Neural progenitor cell (in vitro differentiated cells): ENCODE measurements at regions not wholly inside any gene's neighbourhood (a gene's known extent, or its start where the extent isn't known, plus 50 kb on each side); places are given as distances from the start of the nearest gene placed in this dataset.

Experiments used
- DNase-seq: peaks from one replicate; pipeline ENCODE4 v3.0.0-alpha.2; 2016; ENCODE audit warnings: low spot score
- H2AFZ ChIP-seq: fragments of 200-600 bp; sonication (generic); replicated peaks from 2 replicates; pipeline ENCODE4 v1.6.1; 2016; ENCODE audit warnings: antibody characterized with exemption
- H3F3A ChIP-seq: fragments of 200-600 bp; sonication (generic); 2 replicates; pipeline ENCODE4 v1.6.1; 2016; ENCODE audit warnings: antibody characterized with exemption, low read depth
- H3K27ac ChIP-seq: fragments of 200-600 bp; sonication (generic); 2 replicates; pipeline ENCODE4 v1.5.1; 2016; ENCODE audit warnings: mild to moderate bottlenecking
- H3K27me3 ChIP-seq: fragments of 200-600 bp; sonication (generic); 2 replicates; pipeline ENCODE4 v1.6.1; 2016; ENCODE audit warnings: mild to moderate bottlenecking, moderate library complexity
- H3K36me3 ChIP-seq: fragments of 200-600 bp; sonication (generic); 2 replicates; pipeline ENCODE4 v1.5.1; 2016
- H3K4me1 ChIP-seq: fragments of 200-600 bp; sonication (generic); 2 replicates; pipeline ENCODE4 v1.6.1; 2016; ENCODE audit warnings: mixed run types
- H3K4me2 ChIP-seq: fragments of 200-600 bp; sonication (generic); 2 replicates; pipeline ENCODE4 v1.6.1; 2016
- H3K4me3 ChIP-seq: fragments of 200-600 bp; sonication (generic); 2 replicates; pipeline ENCODE4 v1.5.1; 2016
- H3K79me2 ChIP-seq: fragments of 200-600 bp; sonication (generic); 2 replicates; pipeline ENCODE4 v1.6.1; 2016; ENCODE audit warnings: low read depth
- H3K9ac ChIP-seq: fragments of 200-600 bp; sonication (generic); 2 replicates; pipeline ENCODE4 v1.6.1; 2016
- H3K9me3 ChIP-seq: fragments of 200-600 bp; sonication (generic); 2 replicates; pipeline ENCODE4 v1.5.1; 2016; ENCODE audit warnings: low read depth
- H4K20me1 ChIP-seq: fragments of 200-600 bp; sonication (generic); 2 replicates; pipeline ENCODE4 v1.6.1; 2016; ENCODE audit warnings: low read depth
- H3K27ac Mint-ChIP-seq: 3 replicates; pipeline ENCODE4 v1.8.0; 2021; ENCODE audit warnings: mixed read lengths
- H3K27me3 Mint-ChIP-seq: 2 replicates; pipeline ENCODE4 v1.8.0; 2022; ENCODE audit warnings: low read depth, mild to moderate bottlenecking, inconsistent platforms, moderate library complexity, mixed read lengths; ENCODE audit not compliant: insufficient read depth
- H3K36me3 Mint-ChIP-seq: 3 replicates; pipeline ENCODE4 v1.8.0; 2021; ENCODE audit warnings: mixed read lengths
- H3K4me1 Mint-ChIP-seq: 3 replicates; pipeline ENCODE4 v1.8.0; 2021; ENCODE audit warnings: mixed read lengths
- H3K4me3 Mint-ChIP-seq: 3 replicates; pipeline ENCODE4 v1.8.0; 2021; ENCODE audit warnings: mild to moderate bottlenecking, moderate library complexity, mixed read lengths
- H3K9me3 Mint-ChIP-seq: 3 replicates; pipeline ENCODE4 v1.8.0; 2020; ENCODE audit warnings: mixed read lengths
- EZH2 ChIP-seq: fragments of 200-600 bp; sonication (generic); IDR thresholded peaks from 2 replicates; pipeline ENCODE4 v1.6.1; 2017; ENCODE audit warnings: antibody characterized with exemption, mild to moderate bottlenecking, moderate library complexity
- EZH2phosphoT487 ChIP-seq: fragments of 200-600 bp; sonication (generic); IDR thresholded peaks from 2 replicates; pipeline ENCODE4 v1.6.1; 2017; ENCODE audit warnings: antibody characterized with exemption
- TF ChIP-seq, protein P1 (sequence below): fragments of 200-600 bp; sonication (generic); IDR thresholded peaks from 2 replicates; pipeline ENCODE4 v1.5.1; 2017; ENCODE audit warnings: antibody characterized with exemption, mild to moderate bottlenecking

DNA sequence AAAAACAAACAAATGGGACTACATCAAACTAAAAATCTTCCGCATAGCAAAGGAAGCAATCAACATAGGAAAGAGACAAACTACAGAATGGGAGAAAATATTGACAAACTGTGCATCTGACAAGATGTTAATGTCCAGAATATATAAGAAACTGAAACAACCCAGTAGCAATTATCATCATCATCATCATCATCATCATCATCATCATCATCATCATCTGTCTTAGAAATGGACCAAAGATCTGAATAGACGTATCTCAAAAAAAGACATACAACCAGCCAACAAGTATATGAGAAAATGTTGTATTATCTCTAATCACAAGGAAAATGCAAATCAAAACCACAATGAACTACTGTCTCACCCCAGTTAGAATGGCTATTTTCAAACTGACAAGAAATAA lies 173.9 kb downstream of the PRR20E start:
- Histone ChIP-seq H3K36me3 (no peaks in the 10 kb centered on the region), H3K9me3 (no peaks in the 10 kb centered on the region), H3K4me1 (no peaks in the 10 kb centered on the region), H3K9ac (no peak overlapping the region), H3F3A (no peaks in the 10 kb centered on the region), H3K4me3 (no peak overlapping the region), H3K27me3 (no peaks in the 10 kb centered on the region), H2AFZ (no peak overlapping the region), H3K27ac (no peak overlapping the region), H3K79me2 (no peaks in the 10 kb centered on the region), H4K20me1 (no peaks in the 10 kb centered on the region), H3K4me2 (no peak overlapping the region)
- DNase-seq: no peak
- TF ChIP-seq, protein P1, sequence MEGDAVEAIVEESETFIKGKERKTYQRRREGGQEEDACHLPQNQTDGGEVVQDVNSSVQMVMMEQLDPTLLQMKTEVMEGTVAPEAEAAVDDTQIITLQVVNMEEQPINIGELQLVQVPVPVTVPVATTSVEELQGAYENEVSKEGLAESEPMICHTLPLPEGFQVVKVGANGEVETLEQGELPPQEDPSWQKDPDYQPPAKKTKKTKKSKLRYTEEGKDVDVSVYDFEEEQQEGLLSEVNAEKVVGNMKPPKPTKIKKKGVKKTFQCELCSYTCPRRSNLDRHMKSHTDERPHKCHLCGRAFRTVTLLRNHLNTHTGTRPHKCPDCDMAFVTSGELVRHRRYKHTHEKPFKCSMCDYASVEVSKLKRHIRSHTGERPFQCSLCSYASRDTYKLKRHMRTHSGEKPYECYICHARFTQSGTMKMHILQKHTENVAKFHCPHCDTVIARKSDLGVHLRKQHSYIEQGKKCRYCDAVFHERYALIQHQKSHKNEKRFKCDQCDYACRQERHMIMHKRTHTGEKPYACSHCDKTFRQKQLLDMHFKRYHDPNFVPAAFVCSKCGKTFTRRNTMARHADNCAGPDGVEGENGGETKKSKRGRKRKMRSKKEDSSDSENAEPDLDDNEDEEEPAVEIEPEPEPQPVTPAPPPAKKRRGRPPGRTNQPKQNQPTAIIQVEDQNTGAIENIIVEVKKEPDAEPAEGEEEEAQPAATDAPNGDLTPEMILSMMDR: no peak
- TF ChIP-seq EZH2phosphoT487 (no peak), EZH2 (no peak)
- Mint-ChIP-seq H3K36me3 (no peaks in the 10 kb centered on the region), H3K4me3 (no peak overlapping the region), H3K4me1 (no peaks in the 10 kb centered on the region), H3K9me3 (no peaks in the 10 kb centered on the region), H3K27me3 (no peaks in the 10 kb centered on the region), H3K27ac (no peak overlapping the region)

DNA sequence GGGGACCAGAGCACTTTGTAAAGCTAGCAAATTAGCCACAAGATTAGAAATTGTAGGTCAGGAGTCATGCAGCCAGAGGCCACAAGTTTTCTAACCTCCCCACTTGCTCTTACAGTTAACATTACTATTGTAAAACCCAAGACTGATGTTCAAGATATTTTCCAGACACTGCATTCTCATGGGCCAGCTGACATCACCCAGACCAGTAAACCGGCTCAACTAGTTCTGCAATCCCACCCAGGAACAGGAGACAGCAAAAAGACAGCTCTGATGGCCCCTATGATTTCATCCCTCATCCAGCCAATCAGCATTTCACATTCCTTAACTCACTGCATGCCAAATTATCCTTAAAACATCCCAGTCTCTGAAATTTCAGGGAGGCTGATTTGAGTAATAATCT lies 178.5 kb downstream of the PRR20E start:
- Histone ChIP-seq H2AFZ (no peak overlapping the region), H3K27ac (no peak overlapping the region), H3K9me3 (no peaks in the 10 kb centered on the region), H3K9ac (no peak overlapping the region), H3K4me2 (no peak overlapping the region), H3K79me2 (no peaks in the 10 kb centered on the region), H4K20me1 (no peaks in the 10 kb centered on the region), H3K4me3 (no peak overlapping the region), H3K36me3 (no peaks in the 10 kb centered on the region), H3F3A (no peaks in the 10 kb centered on the region), H3K4me1 (no peaks in the 10 kb centered on the region), H3K27me3 (no peaks in the 10 kb centered on the region)
- Mint-ChIP-seq H3K4me3 (no peak overlapping the region), H3K4me1 (no peaks in the 10 kb centered on the region), H3K27me3 (no peaks in the 10 kb centered on the region), H3K27ac (no peak overlapping the region), H3K36me3 (no peaks in the 10 kb centered on the region), H3K9me3 (no peaks in the 10 kb centered on the region)
- TF ChIP-seq, protein P1: no peak
- TF ChIP-seq EZH2phosphoT487 (no peak), EZH2 (no peak)
- no peak for DNase-seq

DNA sequence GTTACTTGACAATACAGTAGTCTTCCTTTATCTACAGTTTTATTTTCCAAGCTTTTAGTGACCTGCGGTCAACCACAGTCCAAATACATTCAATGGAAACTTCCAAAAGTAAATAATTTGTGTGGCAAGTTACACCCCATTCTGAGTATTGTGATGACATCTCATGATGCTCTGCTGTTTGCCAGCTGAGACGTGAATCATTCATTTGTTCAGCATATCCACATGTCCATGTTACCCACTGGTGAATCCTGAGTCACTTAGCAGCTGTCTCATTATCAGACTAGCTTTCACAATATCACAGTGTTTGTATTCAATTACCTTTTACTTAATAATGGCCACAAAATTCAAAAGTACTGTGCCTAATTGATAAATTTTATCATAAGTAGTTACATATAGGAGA lies 179.8 kb downstream of the PRR20E start:
- no peaks in the 10 kb centered on the region for H3K9me3 Mint-ChIP-seq
- H3K4me1 Mint-ChIP-seq: no peaks in the 10 kb centered on the region
- H3K27ac Mint-ChIP-seq: no peak overlapping the region
- no peak for TF ChIP-seq EZH2phosphoT487
- TF ChIP-seq, protein P1: no peak
- TF ChIP-seq EZH2: no peak
- H4K20me1 ChIP-seq: no peaks in the 10 kb centered on the region
- H2AFZ ChIP-seq: no peak overlapping the region
- H3K27me3 ChIP-seq: no peaks in the 10 kb centered on the region
- DNase-seq: no peak
- no peak overlapping the region for H3K9ac ChIP-seq
- no peaks in the 10 kb centered on the region for H3K4me1 ChIP-seq
- no peaks in the 10 kb centered on the region for H3K36me3 ChIP-seq
- no peaks in the 10 kb centered on the region for H3K79me2 ChIP-seq
- H3K36me3 Mint-ChIP-seq: no peaks in the 10 kb centered on the region
- no peaks in the 10 kb centered on the region for H3K27me3 Mint-ChIP-seq
- no peak overlapping the region for H3K4me3 Mint-ChIP-seq
- no peaks in the 10 kb centered on the region for H3K9me3 ChIP-seq
- H3K4me2 ChIP-seq: no peak overlapping the region
- H3F3A ChIP-seq: no peaks in the 10 kb centered on the region
- no peak overlapping the region for H3K4me3 ChIP-seq
- no peak overlapping the region for H3K27ac ChIP-seq

DNA sequence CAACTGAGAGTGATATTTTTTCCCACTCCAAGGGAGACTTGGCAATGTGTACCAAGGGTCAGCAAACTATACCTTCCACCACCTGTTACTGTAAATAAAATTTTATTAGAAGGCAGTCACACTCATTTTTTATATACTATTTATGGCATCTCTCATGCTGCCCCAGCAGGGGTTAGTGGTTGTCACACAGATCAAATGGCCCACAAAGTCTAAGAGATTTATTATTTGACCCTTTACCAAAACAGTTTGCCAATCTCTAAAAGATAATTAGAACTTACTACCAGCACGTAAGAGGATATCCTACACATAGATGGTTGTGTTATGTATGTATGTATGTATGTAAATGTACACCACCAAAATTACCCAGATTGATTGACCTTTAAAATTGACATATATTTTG lies 185.1 kb downstream of the PRR20E start:
- no peaks in the 10 kb centered on the region for H3K9me3 Mint-ChIP-seq
- H3K4me1 Mint-ChIP-seq: no peaks in the 10 kb centered on the region
- no peak overlapping the region for H3K9ac ChIP-seq
- H3K36me3 ChIP-seq: no peaks in the 10 kb centered on the region
- H3K27me3 ChIP-seq: no peaks in the 10 kb centered on the region
- H3K27ac ChIP-seq: no peak overlapping the region
- no peak overlapping the region for H3K27ac Mint-ChIP-seq
- no peaks in the 10 kb centered on the region for H3K9me3 ChIP-seq
- H3K4me3 ChIP-seq: no peak overlapping the region
- no peak overlapping the region for H3K4me3 Mint-ChIP-seq
- H3K4me2 ChIP-seq: no peak overlapping the region
- no peaks in the 10 kb centered on the region for H3K27me3 Mint-ChIP-seq
- no peaks in the 10 kb centered on the region for H3K79me2 ChIP-seq
- no peak for TF ChIP-seq EZH2
- TF ChIP-seq, protein P1: no peak
- no peak for TF ChIP-seq EZH2phosphoT487
- H3K36me3 Mint-ChIP-seq: no peaks in the 10 kb centered on the region
- DNase-seq: no peak
- H3K4me1 ChIP-seq: no peaks in the 10 kb centered on the region
- no peaks in the 10 kb centered on the region for H3F3A ChIP-seq
- no peaks in the 10 kb centered on the region for H4K20me1 ChIP-seq
- H2AFZ ChIP-seq: no peak overlapping the region
